ENCODE measurements at regions not wholly inside any gene's neighbourhood (a gene's known extent, or its start where the extent isn't known, plus 50 kb on each side); places are given as distances from the start of the nearest gene placed in this dataset.

DNA sequence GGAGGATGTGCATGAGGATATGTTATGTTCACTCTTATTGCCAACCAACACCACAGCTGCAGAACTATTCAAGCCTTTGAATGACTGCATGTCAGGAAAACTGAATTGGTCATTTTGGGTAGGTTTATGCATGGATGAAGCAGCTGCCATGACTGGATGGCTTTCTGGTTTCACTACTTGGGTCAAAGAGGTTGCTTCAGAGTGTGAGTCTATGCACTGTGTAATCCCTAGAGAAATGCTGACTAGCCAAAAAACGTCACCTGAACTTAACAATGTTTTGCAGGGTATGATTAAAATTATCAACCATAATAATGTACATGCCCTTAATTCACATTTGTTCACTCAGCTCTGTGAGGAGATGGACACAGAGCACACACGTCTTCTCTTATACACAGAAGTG, 206.7 kb upstream of the RBBP8 start:
- TF ChIP-seq POLR2A (IDR thresholded peaks at IDR 0.05; ENCODE audit: extremely low read depth, insufficient read length) (no peak), CTCF (IDR thresholded peaks at IDR 0.05; ENCODE audit: low read depth, low read length) (no peak)
- TF ChIP-seq, protein P1, sequence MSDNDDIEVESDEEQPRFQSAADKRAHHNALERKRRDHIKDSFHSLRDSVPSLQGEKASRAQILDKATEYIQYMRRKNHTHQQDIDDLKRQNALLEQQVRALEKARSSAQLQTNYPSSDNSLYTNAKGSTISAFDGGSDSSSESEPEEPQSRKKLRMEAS (IDR thresholded peaks at IDR 0.05; ENCODE audit: low read depth, low read length): no peak
